ENCODE measurements at regions not wholly inside any gene's neighbourhood (a gene's known extent, or its start where the extent isn't known, plus 50 kb on each side); places are given as distances from the start of the nearest gene placed in this dataset.

GRCh38 chr1:209490013-209490412 is 93.5 kb upstream of the CAMK1G start:
- no peak for TF ChIP-seq POLR2A (IDR thresholded peaks at IDR 0.05; ENCODE audit: low read depth, low read length)
- TF ChIP-seq TAF1 (IDR thresholded peaks at IDR 0.05; ENCODE audit: borderline replicate concordance, low read depth, low read length): no peak
- TF ChIP-seq POLR2AphosphoS5 (IDR thresholded peaks at IDR 0.05; ENCODE audit: low read depth, low read length): no peak

Data from GM12892 (cell line).